OCI-LY7 (cell line): ENCODE measurements at regions not wholly inside any gene's neighbourhood (a gene's known extent, or its start where the extent isn't known, plus 50 kb on each side); places are given as distances from the start of the nearest gene placed in this dataset.

Source experiments
- CTCF ChIP-seq: fragments of 200-600 bp; sonication (generic); conservative IDR thresholded peaks from 2 replicates; pipeline ENCODE4 v1.5.1; 2014; ENCODE audit warnings: mild to moderate bottlenecking, antibody characterized with exemption, low read length, moderate library complexity, mixed read lengths
- EZH2phosphoT487 ChIP-seq: fragments of 200-600 bp; sonication (generic); IDR thresholded peaks from 2 replicates; pipeline ENCODE4 v1.6.1; 2018; ENCODE audit warnings: low read depth, borderline replicate concordance, mild to moderate bottlenecking, mixed run types, antibody characterized with exemption, low read length, moderate library complexity, mixed read lengths

- TF ChIP-seq EZH2phosphoT487 = no peak
- TF ChIP-seq CTCF = no peak
These were observed 478.1 kb upstream of the CHORDC1 start for GRCh38 chr11:90700789-90701439.
